Activated T-helper 2 cell treated with anti-CD3 and anti-CD28 coated beads, Interferon-gamma antibody, Interleukin-2, Interleukin-4, amounts not matched to agents 10 μg/mL and 5 μg/mL and 100 μg/mL, durations not matched to agents 14 hours and 24 hours and 36 hours (primary cell): ENCODE measurements at regions not wholly inside any gene's neighbourhood (a gene's known extent, or its start where the extent isn't known, plus 50 kb on each side); places are given as distances from the start of the nearest gene placed in this dataset.

Experiments used
- DNase-seq: peaks from one replicate; pipeline ENCODE4 v3.0.0; 2021; ENCODE audit warnings: low spot score
- H3K27ac Mint-ChIP-seq: one replicate; pipeline ENCODE4 v1.8.0; 2021; ENCODE audit warnings: mixed read lengths
- H3K27me3 Mint-ChIP-seq: one replicate; pipeline ENCODE4 v1.8.0; 2021; ENCODE audit warnings: low read depth, mixed read lengths
- H3K36me3 Mint-ChIP-seq: one replicate; pipeline ENCODE4 v1.8.0; 2021; ENCODE audit warnings: low read depth, mixed read lengths
- H3K4me1 Mint-ChIP-seq: one replicate; pipeline ENCODE4 v1.8.0; 2021; ENCODE audit warnings: low read depth, mixed read lengths
- H3K4me3 Mint-ChIP-seq: one replicate; pipeline ENCODE4 v1.8.0; 2021; ENCODE audit warnings: low read depth, mild to moderate bottlenecking, moderate library complexity, mixed read lengths
- H3K9me3 Mint-ChIP-seq: one replicate; pipeline ENCODE4 v1.8.0; 2021; ENCODE audit warnings: mixed read lengths
- intact Hi-C: fragments of 100-400 bp; cut with micrococcal nuclease; formaldehyde crosslinking; loops from one replicate; pipeline ENCODE4 v1.15.1; 2023

- Mint-ChIP-seq H3K4me3 (no peak overlapping the region), H3K27me3 (no peaks in the 10 kb centered on the region), H3K4me1 (no peaks in the 10 kb centered on the region), H3K9me3 (no peaks in the 10 kb centered on the region), H3K27ac (no peak overlapping the region), H3K36me3 (no peaks in the 10 kb centered on the region)
- no peak for DNase-seq
- intact Hi-C loops, result no loop called here
Observed at GRCh38 chr1:50279622-50280330, 143.5 kb downstream of the DMRTA2 start.

DNA sequence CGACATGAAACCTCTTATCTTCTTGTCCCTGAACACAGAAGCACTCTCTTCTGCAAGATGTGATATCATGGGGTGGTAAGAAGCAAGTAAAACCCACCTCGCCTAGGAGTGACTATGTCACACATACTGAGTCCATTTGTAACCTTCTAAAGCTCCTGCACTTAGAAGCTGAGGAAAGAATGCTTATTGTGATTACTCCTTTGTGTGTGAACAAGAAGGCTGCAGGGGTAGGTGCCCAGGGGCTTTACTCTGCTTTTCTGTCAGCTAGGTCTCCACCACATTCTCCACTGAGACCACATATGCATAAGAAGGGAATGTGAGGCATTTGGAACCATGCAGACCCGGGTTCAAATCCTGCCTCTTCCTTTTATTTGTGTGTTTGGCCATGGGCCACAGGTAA, 144.3 kb downstream of the DMRTA2 start:
- H3K9me3 Mint-ChIP-seq, result no peaks in the 10 kb centered on the region
- intact Hi-C loops, result no loop called here
- no peaks in the 10 kb centered on the region for H3K27me3 Mint-ChIP-seq

DNA sequence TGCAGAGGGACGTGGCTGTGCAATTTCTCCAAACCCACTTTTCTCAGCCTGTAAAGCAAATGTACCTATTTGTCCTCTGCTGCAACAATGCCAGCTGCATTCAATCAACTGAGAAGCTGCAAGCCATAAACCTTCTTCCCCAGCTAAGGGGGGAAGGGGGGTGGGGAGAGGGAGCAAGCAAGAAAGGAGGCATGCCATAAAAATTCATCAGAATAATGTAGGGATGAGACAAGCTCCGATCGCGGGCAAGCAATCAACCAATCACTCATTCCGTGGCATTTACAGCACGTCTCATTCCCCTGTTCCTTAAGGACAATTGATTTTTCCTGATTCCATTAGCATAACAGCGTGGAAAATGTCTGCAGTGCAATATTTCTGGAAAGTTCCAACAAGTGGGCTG, 144.8 kb downstream of the DMRTA2 start:
- no peaks in the 10 kb centered on the region for H3K36me3 Mint-ChIP-seq
- H3K4me1 Mint-ChIP-seq, result no peaks in the 10 kb centered on the region
- no peaks in the 10 kb centered on the region for H3K9me3 Mint-ChIP-seq
- DNase-seq, result no peak
- intact Hi-C loops, result no loop called here
- no peak overlapping the region for H3K27ac Mint-ChIP-seq
- H3K4me3 Mint-ChIP-seq, result no peak overlapping the region
- H3K27me3 Mint-ChIP-seq, result no peaks in the 10 kb centered on the region

More for the DNA sequence above, 144.3 kb downstream of the DMRTA2 start:
- DNase-seq, result no peak
- H3K27ac Mint-ChIP-seq, result no peak overlapping the region
- H3K4me3 Mint-ChIP-seq, result no peak overlapping the region
- H3K36me3 Mint-ChIP-seq, result no peaks in the 10 kb centered on the region
- H3K4me1 Mint-ChIP-seq, result no peaks in the 10 kb centered on the region

- Mint-ChIP-seq H3K9me3 (no peaks in the 10 kb centered on the region), H3K4me1 (no peaks in the 10 kb centered on the region), H3K36me3 (no peaks in the 10 kb centered on the region), H3K4me3 (no peak overlapping the region), H3K27me3 (no peaks in the 10 kb centered on the region), H3K27ac (no peak overlapping the region)
- intact Hi-C loops, result no loop called here
- DNase-seq, result no peak
Observed at GRCh38 chr1:50275566-50275965, 147.7 kb downstream of the DMRTA2 start.

DNA sequence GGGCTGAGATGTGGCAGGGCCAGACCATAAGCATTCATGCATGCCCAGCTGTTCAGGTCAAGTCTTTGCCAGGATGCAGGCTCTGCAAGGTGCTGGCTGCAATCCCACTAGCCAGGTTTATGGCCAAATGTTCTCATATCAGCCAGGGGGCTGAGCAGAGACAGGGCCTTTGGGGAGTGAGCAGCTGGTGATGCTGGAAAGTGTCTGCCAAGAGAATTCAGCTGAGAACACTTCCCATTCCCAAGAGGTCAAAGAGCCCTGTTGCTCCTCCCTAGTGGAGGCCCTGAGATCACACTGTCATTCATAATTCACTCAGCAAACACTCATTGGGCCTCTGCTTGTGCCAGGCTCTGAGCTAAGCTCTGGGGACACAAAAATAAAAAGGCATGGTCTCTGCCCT, 150.3 kb downstream of the DMRTA2 start:
- Mint-ChIP-seq H3K4me1 (no peaks in the 10 kb centered on the region), H3K36me3 (no peaks in the 10 kb centered on the region), H3K9me3 (no peaks in the 10 kb centered on the region), H3K4me3 (no peak overlapping the region), H3K27me3 (no peaks in the 10 kb centered on the region), H3K27ac (no peak overlapping the region)
- intact Hi-C loops, result no loop called here
- no peak for DNase-seq

- Mint-ChIP-seq H3K36me3 (no peaks in the 10 kb centered on the region), H3K9me3 (no peaks in the 10 kb centered on the region), H3K27me3 (no peaks in the 10 kb centered on the region), H3K4me3 (no peak overlapping the region), H3K4me1 (no peaks in the 10 kb centered on the region), H3K27ac (no peak overlapping the region)
- DNase-seq, result no peak
- intact Hi-C loops, result no loop called here
Observed at GRCh38 chr1:50271968-50272578, 151.2 kb downstream of the DMRTA2 start.

DNA sequence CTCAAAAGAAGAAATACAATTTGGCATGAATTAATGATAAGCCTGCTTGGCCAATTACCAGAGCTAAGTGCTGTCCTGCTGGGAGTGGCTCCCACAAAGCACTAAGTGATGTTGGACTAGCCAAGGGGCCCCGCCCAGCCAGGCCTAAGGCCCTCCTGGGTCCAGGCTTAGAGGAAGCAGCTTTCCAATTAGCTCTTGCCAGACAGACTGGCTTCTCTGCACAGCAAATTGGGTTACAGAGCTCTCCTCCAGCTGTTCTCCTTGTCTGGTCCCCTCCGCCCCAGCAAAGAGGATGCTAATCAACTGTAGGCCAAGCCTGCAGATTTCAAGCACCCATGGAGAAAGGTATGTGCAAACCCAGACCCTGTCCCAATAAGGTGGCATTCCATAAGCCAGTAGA, 151.9 kb downstream of the DMRTA2 start:
- no peaks in the 10 kb centered on the region for H3K4me1 Mint-ChIP-seq
- H3K27me3 Mint-ChIP-seq, result no peaks in the 10 kb centered on the region
- DNase-seq, result no peak
- H3K27ac Mint-ChIP-seq, result no peak overlapping the region
- no peak overlapping the region for H3K4me3 Mint-ChIP-seq
- intact Hi-C loops, result no loop called here
- no peaks in the 10 kb centered on the region for H3K36me3 Mint-ChIP-seq
- no peaks in the 10 kb centered on the region for H3K9me3 Mint-ChIP-seq

- no peak overlapping the region for H3K27ac Mint-ChIP-seq
Observed at GRCh38 chr1:50270926-50271325, 152.3 kb downstream of the DMRTA2 start.

DNA sequence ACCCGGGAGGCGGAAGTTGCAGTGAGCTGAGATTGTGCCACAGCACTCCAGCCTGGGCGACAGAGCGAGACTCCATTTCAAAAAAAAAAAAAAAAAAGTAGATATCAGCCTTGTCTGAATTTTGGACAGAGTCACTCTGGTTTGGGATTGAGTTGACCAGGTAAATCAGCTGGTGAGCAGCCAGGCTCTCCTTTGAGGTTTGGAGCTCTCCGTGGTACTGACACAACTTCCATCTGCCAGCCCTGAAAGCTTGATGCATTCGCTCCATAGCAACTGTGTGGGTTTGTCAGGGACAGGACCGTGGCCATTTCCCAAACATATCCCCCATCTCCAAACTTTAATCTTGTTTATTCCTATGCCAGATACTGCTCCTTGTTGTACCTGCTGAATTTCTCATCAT, 155.2 kb downstream of the DMRTA2 start:
- no peak for DNase-seq
- H3K9me3 Mint-ChIP-seq, result no peaks in the 10 kb centered on the region
- no peaks in the 10 kb centered on the region for H3K27me3 Mint-ChIP-seq
- H3K4me3 Mint-ChIP-seq, result no peak overlapping the region
- H3K27ac Mint-ChIP-seq, result no peak overlapping the region
- intact Hi-C loops, result no loop called here
- H3K36me3 Mint-ChIP-seq, result no peaks in the 10 kb centered on the region
- H3K4me1 Mint-ChIP-seq, result no peaks in the 10 kb centered on the region

More at GRCh38 chr1:50270926-50271325, 152.3 kb downstream of the DMRTA2 start:
- no peak overlapping the region for H3K4me3 Mint-ChIP-seq
- no peaks in the 10 kb centered on the region for H3K4me1 Mint-ChIP-seq
- H3K27me3 Mint-ChIP-seq, result no peaks in the 10 kb centered on the region
- no peak for DNase-seq
- no peaks in the 10 kb centered on the region for H3K9me3 Mint-ChIP-seq
- H3K36me3 Mint-ChIP-seq, result no peaks in the 10 kb centered on the region
- intact Hi-C loops, result no loop called here

GRCh38 chr1:50266509-50266908, 156.7 kb downstream of the DMRTA2 start:
- no peak for DNase-seq
- Mint-ChIP-seq H3K27ac (no peak overlapping the region), H3K9me3 (no peaks in the 10 kb centered on the region), H3K4me3 (no peak overlapping the region), H3K36me3 (no peaks in the 10 kb centered on the region), H3K4me1 (no peaks in the 10 kb centered on the region), H3K27me3 (no peaks in the 10 kb centered on the region)
- intact Hi-C loops, result no loop called here

- no peak overlapping the region for H3K27ac Mint-ChIP-seq
- H3K4me1 Mint-ChIP-seq, result no peaks in the 10 kb centered on the region
- H3K27me3 Mint-ChIP-seq, result no peaks in the 10 kb centered on the region
- H3K36me3 Mint-ChIP-seq, result no peaks in the 10 kb centered on the region
- H3K4me3 Mint-ChIP-seq, result no peak overlapping the region
- H3K9me3 Mint-ChIP-seq, result no peaks in the 10 kb centered on the region
- no peak for DNase-seq
- intact Hi-C loops, result no loop called here
Observed at GRCh38 chr1:50265790-50266314, 157.1 kb downstream of the ELAVL4 start.

GRCh38 chr1:50264590-50264989, 155.9 kb downstream of the ELAVL4 start:
- no peaks in the 10 kb centered on the region for H3K27me3 Mint-ChIP-seq
- no peaks in the 10 kb centered on the region for H3K36me3 Mint-ChIP-seq
- DNase-seq, result no peak
- no peaks in the 10 kb centered on the region for H3K4me1 Mint-ChIP-seq
- no peaks in the 10 kb centered on the region for H3K9me3 Mint-ChIP-seq
- intact Hi-C loops, result no loop called here
- no peak overlapping the region for H3K4me3 Mint-ChIP-seq
- no peak overlapping the region for H3K27ac Mint-ChIP-seq

DNA sequence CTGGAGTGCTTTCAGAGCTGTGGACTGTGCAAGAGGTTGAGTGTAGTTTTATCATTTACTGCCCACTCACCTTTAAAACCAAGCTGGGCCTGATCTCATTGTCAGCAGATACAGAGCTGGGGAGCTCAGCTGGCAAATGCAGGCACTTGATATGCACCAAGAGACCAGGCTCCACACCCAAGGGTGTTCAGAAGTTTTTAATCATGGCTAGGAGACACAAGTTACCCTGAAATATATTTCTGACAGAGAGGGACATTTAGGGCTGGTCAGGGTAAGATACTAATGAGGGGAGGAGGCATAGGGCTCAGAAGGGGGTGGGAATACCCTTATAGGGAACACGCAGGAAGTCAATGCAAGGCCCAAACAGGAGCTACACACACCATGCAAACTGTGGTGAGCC, 153.7 kb downstream of the ELAVL4 start:
- H3K4me3 Mint-ChIP-seq, result no peak overlapping the region
- no peak for DNase-seq
- no peaks in the 10 kb centered on the region for H3K36me3 Mint-ChIP-seq
- H3K9me3 Mint-ChIP-seq, result no peaks in the 10 kb centered on the region
- H3K4me1 Mint-ChIP-seq, result no peaks in the 10 kb centered on the region
- intact Hi-C loops, result no loop called here
- no peak overlapping the region for H3K27ac Mint-ChIP-seq
- no peaks in the 10 kb centered on the region for H3K27me3 Mint-ChIP-seq
